Testis (tissue), 2 donors: ENCODE measurements at regions not wholly inside any gene's neighbourhood (a gene's known extent, or its start where the extent isn't known, plus 50 kb on each side); places are given as distances from the start of the nearest gene placed in this dataset.

ENCODE experiments used
- CTCF ChIP-seq, 3 experiments: fragments of 450-650 bp in 2 of 3; fragments of 200-600 bp in 1 of 3; sonication (generic) in 1 of 3; IDR thresholded peaks; one replicate each; pipeline ENCODE4 v1.5.1; 2016 to 2019; ENCODE audit warnings: antibody characterized with exemption in 3 of 3, mild to moderate bottlenecking in 2 of 3, moderate library complexity in 1 of 3
- POLR2A ChIP-seq: fragments of 450-650 bp; IDR thresholded peaks from one replicate; pipeline ENCODE4 v1.6.1; 2017; ENCODE audit warnings: antibody characterized with exemption, mild to moderate bottlenecking, moderate library complexity

GRCh38 chr6:133715270-133715669 lies 173.6 kb upstream of the TCF21 start:
- TF ChIP-seq POLR2A (no peak), CTCF (IDR thresholded peaks at IDR 0.05) (no peak)
